NCI-H2081 treated with DMSO at 0.1 percent for 48 hours (cell line): ENCODE measurements at regions not wholly inside any gene's neighbourhood (a gene's known extent, or its start where the extent isn't known, plus 50 kb on each side); places are given as distances from the start of the nearest gene placed in this dataset.

ENCODE experiments used
- DNase-seq: peaks from one replicate; lab custom pipeline; 2025; lab: John Stamatoyannopoulos, UW

DNA sequence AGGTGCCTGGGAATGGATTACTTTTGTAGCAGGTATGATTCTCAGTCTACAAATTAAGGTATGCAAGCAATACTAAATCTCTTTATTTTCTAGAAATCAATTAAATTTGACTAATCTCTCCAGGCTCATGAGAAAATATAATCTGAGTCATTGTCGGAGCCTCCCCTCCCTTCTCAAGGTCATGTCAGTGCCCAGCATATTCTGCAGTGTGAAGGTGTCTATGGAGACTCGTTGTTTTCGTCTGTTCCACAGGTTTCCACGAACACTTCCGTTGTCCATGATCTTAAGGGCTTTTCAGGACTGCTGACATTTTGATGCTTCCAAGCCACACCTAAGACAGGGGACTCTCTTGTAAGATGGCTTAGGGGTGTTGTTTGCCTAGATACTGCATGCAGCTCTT lies 56.6 kb upstream of the SCOC start:
- no peak for DNase-seq

DNA sequence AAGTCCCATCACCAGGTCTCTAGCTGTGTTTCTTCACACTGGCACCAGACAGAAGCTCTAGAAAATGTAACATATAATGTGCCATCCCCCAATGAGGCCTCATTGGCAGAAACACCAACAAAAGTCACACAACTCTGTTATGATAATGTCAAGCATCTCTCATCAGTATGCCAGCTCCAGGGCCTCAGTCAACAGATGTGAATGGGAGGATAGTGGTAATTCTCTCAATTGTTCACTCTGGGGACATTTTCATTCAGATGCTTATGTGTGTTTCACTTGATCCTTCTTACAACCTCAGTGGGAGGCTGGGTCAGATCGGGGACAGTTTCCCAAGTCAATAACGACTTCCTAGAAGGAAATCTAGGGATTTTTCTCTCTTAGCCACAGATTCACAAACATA lies 57.5 kb upstream of the SCOC start:
- DNase-seq = no peak

DNA sequence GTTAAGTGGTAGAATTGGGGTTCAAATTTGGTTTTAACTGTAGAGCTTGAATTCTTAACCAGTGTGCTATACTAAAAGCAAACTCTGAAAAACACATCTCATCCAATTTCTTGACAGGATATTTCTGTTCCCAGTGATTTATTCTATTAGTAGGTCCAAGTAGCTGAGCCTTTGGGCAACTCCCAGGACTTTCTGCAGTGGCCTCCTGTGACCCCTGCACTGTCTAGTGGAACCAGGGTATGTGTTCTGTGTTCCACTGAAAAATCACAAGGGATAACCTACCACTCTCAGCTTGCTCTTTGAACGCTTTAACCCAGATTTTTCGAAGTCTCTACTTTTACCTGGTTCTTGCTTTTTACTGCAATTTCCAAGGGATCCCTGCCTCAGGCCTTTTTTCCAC lies 58.0 kb upstream of the SCOC start:
- DNase-seq = no peak

DNA sequence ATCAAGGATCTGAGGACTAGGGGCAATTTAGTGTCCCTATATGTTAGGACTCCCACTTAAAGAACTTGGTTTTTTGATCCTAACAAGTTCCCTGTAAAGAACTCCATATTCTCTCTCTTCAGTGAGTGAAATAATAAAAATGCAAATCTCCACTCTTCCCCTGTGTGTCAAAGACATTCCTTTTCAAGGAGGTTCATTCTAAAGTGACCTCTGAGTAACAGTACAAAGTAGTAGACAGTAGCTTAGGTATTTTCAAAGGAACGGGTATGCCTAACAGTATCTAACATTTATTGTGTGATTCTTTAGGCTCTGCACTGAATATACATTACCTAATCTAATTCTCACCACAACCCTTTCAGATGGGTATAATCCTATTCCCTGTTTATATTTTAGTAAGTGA lies 58.4 kb upstream of the SCOC start:
- DNase-seq = no peak

DNA sequence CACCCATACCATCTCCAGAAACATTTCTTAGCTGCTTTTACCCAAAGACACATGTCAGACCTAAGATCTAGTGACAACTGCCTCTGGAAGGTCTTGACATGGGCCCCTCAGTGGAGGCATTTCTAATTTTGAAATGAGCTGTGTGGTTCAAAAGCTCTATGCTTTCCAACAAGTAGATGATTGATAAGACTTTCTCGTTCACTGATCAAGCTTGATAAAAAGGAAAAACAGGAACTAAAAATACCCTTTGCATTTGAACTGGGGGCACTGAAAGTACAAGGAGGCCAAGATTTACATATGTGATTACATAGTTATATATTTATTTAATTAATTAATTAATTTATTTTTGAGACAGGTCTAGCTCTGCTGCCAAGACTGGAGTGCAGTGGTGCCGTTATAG lies 61.3 kb upstream of the SCOC start:
- no peak for DNase-seq

DNA sequence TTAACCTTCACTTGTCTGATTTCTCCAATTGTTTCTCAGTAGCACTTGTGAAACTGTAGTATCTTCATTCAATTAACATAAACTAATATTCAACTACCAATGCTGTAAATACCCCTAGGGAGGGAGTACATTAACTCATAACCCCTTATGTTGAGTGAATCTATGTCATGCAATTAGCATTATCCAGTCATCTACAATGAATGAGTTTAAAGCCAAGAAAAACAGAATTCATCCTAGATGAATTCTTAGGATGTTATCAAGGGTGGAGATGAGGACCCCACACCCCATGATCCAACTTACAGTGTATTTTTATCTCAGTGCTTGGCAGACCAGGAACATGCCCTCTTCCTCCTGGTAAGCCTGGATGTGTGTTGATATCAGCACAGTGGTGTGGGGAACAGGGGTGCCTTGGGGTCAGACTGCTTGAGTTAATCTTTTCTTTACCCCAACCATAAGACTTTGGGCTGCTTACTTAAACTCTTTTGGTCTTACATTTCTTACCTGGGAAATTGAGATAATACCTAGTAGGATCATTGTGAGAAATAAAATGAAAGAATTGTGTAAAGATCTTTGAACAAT lies 62.1 kb upstream of the SCOC start:
- DNase-seq = no peak

DNA sequence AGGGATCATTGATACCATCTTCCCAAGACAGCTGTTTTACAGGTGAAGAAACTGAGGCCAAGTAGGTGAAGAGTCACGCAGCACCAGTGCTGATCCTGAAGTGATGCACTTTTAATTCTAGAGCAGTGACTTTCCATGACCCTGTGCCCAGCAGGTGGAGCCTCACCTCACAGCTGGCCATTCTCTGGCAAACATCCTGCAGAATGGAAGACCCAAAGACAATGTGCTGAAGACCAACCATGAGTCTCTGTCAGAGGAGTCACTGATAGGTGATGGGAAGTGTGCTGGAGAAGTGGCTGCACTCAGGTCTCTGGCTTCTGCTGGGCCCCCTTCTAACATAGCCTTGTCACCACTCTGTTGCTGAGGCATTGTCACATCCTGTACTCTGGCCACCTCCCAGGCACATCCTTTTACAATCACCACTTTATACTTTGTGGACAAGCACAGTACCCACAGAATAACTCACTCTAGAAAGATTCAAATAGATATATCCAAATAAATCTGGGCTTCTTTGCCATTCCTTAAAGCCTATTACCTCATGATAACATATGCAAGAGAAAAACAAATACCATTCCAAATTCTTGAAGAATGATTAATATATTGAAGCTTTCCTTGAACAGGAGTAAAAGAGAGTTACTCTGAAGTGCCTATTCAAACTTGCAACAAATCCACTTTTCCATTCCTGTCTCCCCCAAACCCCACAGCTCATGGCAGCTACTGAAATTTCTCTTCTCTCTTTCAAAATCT lies 64.1 kb upstream of the SCOC start:
- DNase-seq = no peak

DNA sequence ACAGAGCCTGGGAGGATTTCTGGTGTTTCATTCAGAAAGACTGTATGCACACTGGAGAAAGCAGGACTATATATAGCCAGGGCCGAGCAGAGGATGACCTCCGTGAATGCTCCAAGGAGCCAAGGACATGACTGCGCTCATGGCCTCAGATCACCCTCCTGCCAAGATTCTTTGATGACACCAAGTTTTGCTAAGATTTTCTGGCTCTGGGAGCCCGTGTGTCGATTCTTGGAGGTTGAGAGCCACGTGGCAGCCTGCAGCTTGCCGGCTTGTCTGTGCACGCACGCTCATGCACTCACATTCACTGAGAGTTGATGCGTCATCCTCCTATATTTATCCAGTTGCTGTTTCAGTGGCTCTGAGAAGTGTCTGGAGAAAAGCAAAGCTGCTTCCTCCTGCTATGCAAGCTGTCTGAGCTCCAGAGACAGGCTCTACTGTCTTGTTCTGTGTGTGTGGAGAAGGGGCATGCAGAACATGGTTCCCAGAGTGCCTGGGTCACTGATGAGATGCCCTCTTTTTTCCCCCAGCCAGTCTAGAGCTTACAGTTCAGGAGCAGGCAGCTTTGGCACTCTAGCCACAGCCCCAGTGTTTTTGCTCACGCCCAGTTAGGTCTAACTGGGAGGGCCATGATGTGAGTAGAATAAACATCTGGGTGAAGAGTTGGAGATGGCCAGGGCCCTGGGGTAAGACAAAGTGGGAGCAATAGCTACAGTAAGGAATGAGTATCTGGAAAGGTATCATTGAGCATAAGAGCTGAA lies 64.9 kb upstream of the SCOC start:
- DNase-seq = no peak

DNA sequence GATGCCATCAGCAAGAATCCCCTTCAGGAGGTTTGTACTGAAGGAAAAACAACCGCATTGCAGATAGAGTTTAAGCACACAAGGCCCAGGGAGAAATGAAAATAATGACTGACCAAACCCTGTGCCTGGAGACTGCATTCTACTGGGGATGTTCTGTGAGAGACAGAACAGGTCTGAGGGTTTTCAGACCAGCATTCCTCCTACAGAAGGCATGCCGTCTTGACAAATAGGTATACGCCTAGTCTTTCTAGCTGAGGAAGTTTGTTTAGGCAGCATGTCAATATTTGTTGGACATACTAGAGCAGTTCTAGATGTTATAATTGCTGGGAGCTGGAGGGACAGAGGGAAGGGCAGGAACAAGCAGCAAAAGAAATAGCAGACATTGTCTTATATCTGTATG lies 68.4 kb upstream of the SCOC start:
- DNase-seq = no peak

DNA sequence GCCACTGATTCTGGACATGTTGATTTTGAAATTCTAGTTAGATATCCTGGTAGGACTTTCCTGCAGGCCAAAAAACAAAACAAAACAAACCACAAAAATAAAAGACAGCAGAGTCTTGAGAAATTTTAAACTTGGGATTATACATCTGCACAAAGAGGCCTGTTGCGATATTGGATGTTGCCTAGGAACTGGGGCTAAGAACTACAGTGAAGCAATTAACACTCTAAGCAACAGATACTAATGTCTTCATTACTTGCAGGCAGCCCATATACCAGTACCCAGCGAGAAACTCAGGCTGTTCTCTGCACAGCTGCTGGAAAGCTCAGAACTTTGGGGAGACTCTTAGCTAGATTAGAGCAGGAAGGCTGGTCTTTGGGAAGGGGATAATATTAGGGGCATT lies 69.1 kb upstream of the SCOC start:
- DNase-seq = no peak

DNA sequence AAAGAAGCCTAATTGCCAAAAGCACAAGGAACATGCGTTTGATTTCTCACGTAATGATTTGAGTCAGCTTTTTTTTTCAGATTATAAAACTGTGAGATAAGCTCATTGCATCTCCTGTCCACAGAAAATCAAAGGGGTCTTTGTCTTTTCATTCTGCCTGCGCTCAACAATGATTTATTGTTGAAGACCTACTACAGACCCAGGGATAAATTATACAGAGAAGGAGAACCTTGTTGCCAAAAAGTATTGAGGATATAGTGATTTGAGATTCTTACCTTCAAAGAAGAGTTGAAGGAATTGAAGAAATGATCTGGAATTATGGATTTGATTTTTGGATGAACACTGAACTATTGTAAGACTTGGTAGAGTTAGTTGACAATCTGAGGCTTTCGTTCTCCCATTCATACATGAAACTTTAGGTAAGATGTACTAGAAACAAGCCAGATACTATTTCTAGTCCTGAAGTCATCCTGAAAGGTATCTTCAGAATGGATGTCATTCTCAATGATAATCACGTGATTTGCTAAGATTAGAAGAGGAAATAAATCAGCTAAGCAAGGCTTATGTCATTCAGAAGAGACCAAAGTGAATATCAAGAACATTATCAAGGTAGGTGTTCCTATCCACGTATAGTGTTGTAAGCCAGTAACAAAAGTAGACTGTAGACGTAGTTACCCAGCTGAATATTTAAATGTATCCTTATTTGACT lies 71.1 kb upstream of the SCOC start:
- DNase-seq = no peak

DNA sequence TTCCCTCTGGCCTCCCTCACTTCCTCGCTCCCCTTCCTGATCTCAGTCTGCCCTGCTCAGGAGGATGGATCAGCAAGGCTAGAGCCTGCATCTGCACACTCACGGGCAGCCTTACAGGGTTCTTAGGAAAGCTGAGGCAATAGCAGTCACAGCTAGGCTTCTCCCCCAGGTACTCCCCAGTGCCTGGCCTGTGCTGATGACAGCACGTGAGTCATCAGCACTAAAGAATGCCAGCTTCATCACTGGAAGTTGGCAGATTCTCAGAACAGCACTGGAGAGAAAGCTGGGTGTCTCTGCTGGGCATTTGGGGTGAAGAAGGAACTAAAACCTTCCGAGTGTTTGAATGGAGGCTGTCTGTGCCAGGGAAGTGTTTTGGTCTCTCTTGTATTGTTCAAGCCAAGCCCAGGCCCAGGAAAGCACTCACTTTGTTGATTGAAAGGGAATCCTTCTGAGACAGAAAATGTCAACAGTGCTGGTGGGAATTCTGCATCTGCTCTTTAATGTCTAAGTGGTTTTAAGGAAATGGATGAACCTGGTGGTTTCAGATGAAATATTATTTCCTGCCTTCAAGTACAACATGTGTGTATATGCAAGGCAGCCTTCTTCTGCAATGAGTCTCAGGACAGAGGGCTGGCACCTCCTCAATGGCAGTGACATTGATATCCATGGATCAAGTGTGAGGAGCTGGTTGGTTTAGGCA lies 73.0 kb upstream of the SCOC start:
- DNase-seq = no peak

DNA sequence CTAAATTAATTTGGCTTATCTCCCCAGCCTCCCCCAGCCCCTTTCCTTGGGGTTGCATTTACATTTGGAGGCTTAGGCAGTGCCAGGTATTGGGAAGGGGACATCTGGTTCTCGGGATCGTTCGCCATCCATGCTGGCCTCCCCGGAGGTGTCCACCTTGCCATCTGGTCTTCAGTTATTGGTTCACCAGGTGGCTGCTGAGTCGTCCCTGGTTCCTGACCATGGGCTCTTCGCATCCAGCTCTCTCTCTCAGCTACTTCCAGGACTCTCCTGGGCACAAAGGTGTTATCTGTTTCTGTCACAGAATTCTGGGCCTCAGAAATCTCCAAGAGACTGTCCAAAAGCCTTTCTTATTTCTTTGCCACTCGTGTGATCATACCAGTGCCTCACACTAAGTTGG lies 75.4 kb upstream of the SCOC start:
- no peak for DNase-seq

DNA sequence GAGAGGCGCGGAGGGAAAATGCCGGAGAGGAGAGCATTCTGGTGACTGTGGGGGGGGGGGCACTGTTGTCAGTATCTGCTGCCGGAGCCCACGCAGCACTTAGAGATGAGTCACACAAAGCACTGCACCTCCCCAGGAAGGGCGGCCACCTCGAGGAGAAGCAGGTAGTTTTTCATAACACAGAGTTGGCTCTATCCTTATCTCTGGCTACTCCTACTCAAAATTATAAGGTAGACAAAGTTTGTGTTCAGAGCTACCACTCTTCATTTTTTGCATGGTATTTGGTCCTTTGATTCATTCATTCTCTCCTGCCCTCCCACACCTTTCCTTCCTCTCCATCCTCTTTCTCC lies 76.2 kb upstream of the SCOC start:
- no peak for DNase-seq

DNA sequence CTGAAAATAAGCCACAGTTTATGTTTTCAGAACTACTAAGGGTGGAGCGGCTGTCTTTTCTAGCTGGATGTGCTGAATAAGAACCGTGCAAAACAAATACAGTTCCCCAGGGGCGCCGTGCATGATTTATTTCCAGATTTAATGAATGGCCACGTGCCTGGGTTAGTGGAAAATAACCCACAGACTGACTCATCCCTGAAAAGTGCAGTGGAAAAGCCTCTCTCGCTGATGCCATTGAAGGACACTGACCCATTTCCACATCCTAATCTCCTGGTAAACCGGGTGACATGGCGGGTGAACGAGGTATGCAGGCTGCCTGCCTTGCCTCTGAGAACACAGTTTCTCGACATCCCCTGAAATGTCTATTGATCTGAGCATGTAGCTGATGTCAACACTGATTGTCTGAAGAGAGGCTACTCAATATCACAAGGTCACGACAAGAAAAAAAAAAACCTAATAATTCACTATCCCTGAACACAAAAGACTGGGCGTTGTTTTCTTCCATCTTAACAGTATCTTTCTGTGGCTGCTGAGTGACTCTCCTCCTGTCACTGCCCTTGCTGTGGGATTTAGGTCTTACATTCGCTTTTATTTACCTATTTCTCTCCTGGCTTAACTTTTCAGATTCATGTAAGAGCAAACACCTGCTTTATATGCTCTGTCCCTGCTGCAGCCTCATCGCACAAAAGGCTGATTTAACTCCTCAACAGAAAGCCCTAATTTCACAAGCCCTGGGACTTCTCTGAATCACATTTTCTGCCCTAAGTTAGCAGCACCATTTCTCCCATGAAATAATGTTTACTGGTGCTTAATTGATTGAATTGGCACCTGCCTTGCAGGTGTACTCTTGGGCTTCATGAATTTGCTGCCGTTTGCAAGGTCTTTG lies 76.9 kb upstream of the SCOC start:
- DNase-seq = peak; percentile 1

DNA sequence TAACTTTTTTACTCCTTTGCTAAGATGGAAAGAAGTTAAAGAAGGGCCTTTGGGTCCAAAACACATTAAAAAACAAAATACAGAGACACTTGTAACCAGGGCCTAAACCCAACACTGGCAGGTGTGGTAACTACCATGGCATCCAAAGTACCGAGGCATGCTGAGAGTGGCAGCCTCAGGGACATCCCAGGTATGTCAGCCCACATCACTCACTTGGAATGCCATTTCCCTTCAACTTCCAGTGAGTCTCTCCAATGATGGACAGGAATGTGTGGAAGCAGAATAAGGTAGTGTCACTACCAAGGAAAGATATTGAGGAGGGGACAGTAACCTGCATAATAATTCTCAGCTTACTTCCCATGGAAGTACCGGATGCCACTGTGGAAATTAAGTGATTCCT lies 79.5 kb upstream of the SCOC start:
- DNase-seq = no peak

DNA sequence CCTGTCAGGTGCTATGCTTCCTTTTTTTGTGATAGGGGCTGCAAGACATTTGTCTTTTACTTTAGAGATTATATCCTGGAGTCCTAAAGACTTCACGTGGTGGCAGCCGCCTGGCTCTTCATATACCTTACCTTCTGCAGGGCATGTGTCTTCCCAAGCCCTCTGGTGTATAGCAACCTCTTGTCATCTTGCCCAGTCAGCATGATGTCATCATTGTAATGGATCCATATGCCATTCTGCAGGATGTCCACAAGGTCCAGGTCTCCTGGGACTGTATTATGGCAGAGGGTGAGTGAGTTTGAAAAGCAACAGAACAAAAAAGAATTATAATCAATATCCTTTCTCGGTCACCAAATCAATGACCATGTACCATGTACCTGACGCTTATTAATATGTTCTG lies 82.2 kb upstream of the SCOC start:
- DNase-seq = no peak

DNA sequence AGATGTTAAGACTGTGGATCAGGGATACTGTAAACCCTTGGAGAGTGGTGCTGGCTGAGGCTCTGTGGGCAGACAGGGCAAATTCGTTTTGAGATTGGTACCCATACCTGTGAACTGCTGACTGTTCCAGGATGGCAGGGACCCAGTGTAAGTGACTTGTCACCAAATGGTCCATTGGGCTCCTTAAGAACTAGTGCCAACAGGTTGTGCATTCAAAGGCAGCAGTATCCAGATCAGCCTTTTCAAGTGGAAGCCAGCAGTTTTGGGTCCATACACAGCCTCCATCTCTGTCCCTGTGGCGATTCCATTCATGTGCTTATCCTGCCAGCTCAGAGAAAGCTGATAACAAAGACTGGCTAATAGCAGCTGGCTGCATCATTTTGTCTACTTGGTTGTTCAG lies 84.0 kb upstream of the SCOC start:
- no peak for DNase-seq

DNA sequence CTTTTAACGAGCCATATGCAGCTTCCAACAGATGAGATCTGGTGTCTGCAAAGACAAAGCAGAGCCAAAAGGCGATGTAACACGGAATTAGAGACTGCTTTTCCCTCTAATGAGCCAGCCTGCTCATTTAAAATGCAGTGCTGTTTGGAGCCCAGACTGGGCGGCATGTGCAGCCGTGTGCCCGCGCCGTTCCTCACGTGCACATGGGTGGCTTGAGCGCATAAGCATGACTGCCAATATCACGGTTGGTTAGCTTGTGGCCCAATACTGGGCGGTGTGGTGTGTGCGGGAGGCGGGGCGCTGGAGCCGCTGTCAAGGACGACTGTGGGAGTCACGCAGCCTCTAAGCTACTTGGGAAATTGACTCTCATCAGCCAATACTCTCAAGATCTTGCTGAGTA lies 87.0 kb upstream of the SCOC start:
- DNase-seq = no peak

DNA sequence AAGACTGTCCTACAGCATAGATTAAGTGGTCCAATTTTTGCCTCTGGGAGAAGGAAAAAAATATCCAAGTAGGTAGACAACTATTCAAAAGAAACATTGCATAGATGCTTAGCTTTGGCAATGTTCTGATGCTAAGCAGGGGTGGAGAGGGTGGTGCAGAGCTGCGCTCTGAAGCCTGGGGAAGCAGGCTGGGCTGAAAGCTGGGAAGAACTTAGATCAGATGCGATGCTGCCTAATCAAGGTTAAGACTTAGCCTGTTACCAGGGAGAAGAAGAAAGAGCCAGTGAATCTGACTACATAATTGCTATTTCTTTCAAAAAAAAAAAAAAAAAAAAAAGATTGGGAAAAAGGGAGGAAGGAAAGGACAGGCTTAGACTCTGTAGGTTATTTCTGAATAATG lies 89.0 kb upstream of the SCOC start:
- no peak for DNase-seq

DNA sequence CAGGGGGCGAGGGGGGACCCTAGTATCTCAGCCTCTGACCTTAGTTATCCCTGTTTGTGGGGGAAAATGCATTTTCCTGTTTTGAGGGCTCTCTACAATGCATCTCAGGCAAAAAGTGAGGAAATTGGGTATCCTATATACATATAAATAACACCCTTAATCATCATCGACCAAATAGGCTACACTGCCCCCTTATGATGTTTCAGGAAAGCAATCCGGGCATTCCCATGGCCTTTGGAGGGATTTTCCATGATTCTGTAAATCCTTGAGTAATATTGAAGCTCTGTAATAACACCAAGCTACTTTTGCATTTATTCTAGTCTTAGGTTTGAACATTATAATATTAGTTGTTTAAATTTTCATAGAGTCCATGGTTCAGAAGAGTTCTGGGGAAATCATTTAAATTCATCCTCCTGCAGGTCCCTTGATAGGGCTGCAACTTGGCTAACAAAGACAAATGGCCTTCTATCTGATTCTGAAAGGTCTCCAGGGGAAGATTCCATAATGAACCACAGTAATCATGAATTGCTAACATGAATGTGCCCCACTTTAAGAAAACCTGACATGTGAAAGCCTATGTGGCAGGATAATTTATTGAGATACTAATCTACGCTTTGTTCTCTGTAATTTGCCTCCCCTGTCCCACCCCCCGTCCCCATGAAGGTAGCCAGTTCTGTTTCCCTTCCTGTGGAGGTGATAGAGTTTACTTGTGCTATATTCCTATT lies 91.5 kb upstream of the SCOC start:
- no peak for DNase-seq
